ENCODE measurements at regions not wholly inside any gene's neighbourhood (a gene's known extent, or its start where the extent isn't known, plus 50 kb on each side); places are given as distances from the start of the nearest gene placed in this dataset.
A peak's percentile ranks its signal among the peaks of the same experiment; 100 is the strongest.

GRCh38 chr6:141700819-141701218 lies 431.9 kb upstream of the GJE1 start:
- no peaks in the 10 kb centered on the region for H3K27me3 ChIP-seq (replicated peaks; ENCODE audit: insufficient read depth, low read depth, low read length, poor library complexity)
- intact Hi-C loops (cut with micrococcal nuclease; ENCODE audit: unreplicated experiment): no loop called here
- H3K36me3 ChIP-seq (ENCODE audit: insufficient read depth, low read length, poor library complexity, severe bottlenecking): no peaks in the 10 kb centered on the region
- H3K4me3 ChIP-seq (ENCODE audit: low read depth, low read length, poor library complexity, severe bottlenecking): no peak overlapping the region
- ChIA-PET POLR2A (ENCODE audit: low non-redundant PET) (no interaction called here), CTCF (no interaction called here)
- H3K9me3 ChIP-seq (ENCODE audit: low read depth, low read length, poor library complexity, severe bottlenecking): no peaks in the 10 kb centered on the region
- H3K27ac ChIP-seq (ENCODE audit: low read depth, low read length, poor library complexity, severe bottlenecking): no peak overlapping the region
- H3K4me1 ChIP-seq (ENCODE audit: insufficient read depth, low read length, poor library complexity, severe bottlenecking): peaks cover 10% of the 10 kb centered on the region
- BruUV-seq (replicated peaks): no TSS peak
- TF ChIP-seq EZH2 (IDR thresholded peaks at IDR 0.05; ENCODE audit: borderline replicate concordance, low read depth, low read length, poor library complexity, severe bottlenecking) (no peak), CTCF (conservative IDR thresholded peaks at IDR 0.05; ENCODE audit: low read depth, low read length) (no peak)
- peak; percentile 3 for DNase-seq (ENCODE audit: low spot score)

GRCh38 chr6:141688916-141689315 lies 443.8 kb upstream of the GJE1 start:
- Histone ChIP-seq H3K27me3 (replicated peaks; ENCODE audit: insufficient read depth, low read depth, low read length, poor library complexity) (no peaks in the 10 kb centered on the region), H3K36me3 (ENCODE audit: insufficient read depth, low read length, poor library complexity, severe bottlenecking) (no peaks in the 10 kb centered on the region), H3K4me1 (ENCODE audit: insufficient read depth, low read length, poor library complexity, severe bottlenecking) (no peaks in the 10 kb centered on the region), H3K9me3 (ENCODE audit: low read depth, low read length, poor library complexity, severe bottlenecking) (no peaks in the 10 kb centered on the region), H3K27ac (ENCODE audit: low read depth, low read length, poor library complexity, severe bottlenecking) (no peak overlapping the region), H3K4me3 (ENCODE audit: low read depth, low read length, poor library complexity, severe bottlenecking) (no peak overlapping the region)
- ChIA-PET POLR2A (ENCODE audit: low non-redundant PET) (no interaction called here), CTCF (no interaction called here)
- BruUV-seq (replicated peaks): no TSS peak
- intact Hi-C loops (cut with micrococcal nuclease; ENCODE audit: unreplicated experiment): no loop called here
- DNase-seq (ENCODE audit: low spot score): no peak
- no peak for TF ChIP-seq EZH2 (IDR thresholded peaks at IDR 0.05; ENCODE audit: borderline replicate concordance, low read depth, low read length, poor library complexity, severe bottlenecking)
- no peak for TF ChIP-seq CTCF (conservative IDR thresholded peaks at IDR 0.05; ENCODE audit: low read depth, low read length)

GRCh38 chr6:141685416-141685815 lies 447.3 kb upstream of the GJE1 start:
- Histone ChIP-seq H3K27me3 (replicated peaks; ENCODE audit: insufficient read depth, low read depth, low read length, poor library complexity) (no peaks in the 10 kb centered on the region), H3K4me1 (ENCODE audit: insufficient read depth, low read length, poor library complexity, severe bottlenecking) (no peaks in the 10 kb centered on the region), H3K27ac (ENCODE audit: low read depth, low read length, poor library complexity, severe bottlenecking) (no peak overlapping the region), H3K9me3 (ENCODE audit: low read depth, low read length, poor library complexity, severe bottlenecking) (no peaks in the 10 kb centered on the region), H3K36me3 (ENCODE audit: insufficient read depth, low read length, poor library complexity, severe bottlenecking) (no peaks in the 10 kb centered on the region), H3K4me3 (ENCODE audit: low read depth, low read length, poor library complexity, severe bottlenecking) (no peak overlapping the region)
- intact Hi-C loops (cut with micrococcal nuclease; ENCODE audit: unreplicated experiment): no loop called here
- TF ChIP-seq EZH2 (IDR thresholded peaks at IDR 0.05; ENCODE audit: borderline replicate concordance, low read depth, low read length, poor library complexity, severe bottlenecking) (no peak), CTCF (conservative IDR thresholded peaks at IDR 0.05; ENCODE audit: low read depth, low read length) (no peak)
- DNase-seq (ENCODE audit: low spot score): no peak
- ChIA-PET POLR2A (ENCODE audit: low non-redundant PET) (no interaction called here), CTCF (no interaction called here)
- no TSS peak for BruUV-seq (replicated peaks)

Measured in A673 (cell line).